CD14-positive monocyte (primary cell): ENCODE measurements at regions not wholly inside any gene's neighbourhood (a gene's known extent, or its start where the extent isn't known, plus 50 kb on each side); places are given as distances from the start of the nearest gene placed in this dataset.

Experiments
- DNase-seq, 3 donors: peaks; one replicate each; pipeline ENCODE4 v3.0.0-alpha.2; 2011 to 2022
- H2AFZ ChIP-seq: 2 replicates; pipeline ENCODE4 v1.6.0; 2012; ENCODE audit warnings: mild to moderate bottlenecking, low read depth, low read length, inconsistent platforms; ENCODE audit not compliant: insufficient read depth, poor library complexity, severe bottlenecking
- H3K27ac ChIP-seq, 2 donors: 1 replicate in 1 of 2; 2 replicates in 1 of 2; pipeline ENCODE4 v1.5.1; 2012 to 2013; ENCODE audit warnings: low read length in 2 of 2, control low read depth in 1 of 2, inconsistent platforms in 1 of 2, low read depth in 1 of 2, mild to moderate bottlenecking in 1 of 2
- H3K27me3 ChIP-seq, 2 donors: one replicate each; pipeline versions ENCODE4 v1.6.0 to v1.6.1; 2011 to 2013; ENCODE audit warnings: low read length in 2 of 2; ENCODE audit not compliant: control insufficient read depth in 2 of 2, insufficient read depth in 2 of 2
- H3K36me3 ChIP-seq, 2 donors: replicated peaks in 1 of 2; 1 replicate in 1 of 2; 2 replicates in 1 of 2; pipeline versions ENCODE4 v1.5.1 to v1.6.1; 2012 to 2013; ENCODE audit warnings: low read length in 2 of 2, control low read depth in 1 of 2, inconsistent platforms in 1 of 2, mild to moderate bottlenecking in 1 of 2; ENCODE audit not compliant: insufficient read depth in 2 of 2, control insufficient read depth in 1 of 2
- H3K4me1 ChIP-seq, 2 donors: 1 replicate in 1 of 2; 2 replicates in 1 of 2; pipeline versions ENCODE4 v1.5.1 to v1.6.1; 2012 to 2013; ENCODE audit warnings: low read length in 2 of 2, control low read depth in 1 of 2, inconsistent platforms in 1 of 2, mild to moderate bottlenecking in 1 of 2, moderate library complexity in 1 of 2; ENCODE audit not compliant: insufficient read depth in 2 of 2, control insufficient read depth in 1 of 2
- H3K4me2 ChIP-seq: replicated peaks from 2 replicates; pipeline ENCODE3; 2012; ENCODE audit warnings: low read length, moderate library complexity, mild to moderate bottlenecking; ENCODE audit not compliant: poor library complexity, severe bottlenecking; ENCODE audit errors: extremely low read depth
- H3K4me3 ChIP-seq, 3 experiments: fragments of 200-600 bp in 1 of 3; sonication (generic) in 1 of 3; replicated peaks in 1 of 3; 1 replicate in 2 of 3; 2 replicates in 1 of 3; pipeline ENCODE4 v1.5.1; 2011 to 2013; ENCODE audit warnings: low read length in 3 of 3, mild to moderate bottlenecking in 3 of 3, control low read depth in 2 of 3, low read depth in 2 of 3, inconsistent platforms in 1 of 3, moderate library complexity in 1 of 3
- H3K79me2 ChIP-seq: 2 replicates; pipeline ENCODE4 v1.6.0; 2012; ENCODE audit warnings: mild to moderate bottlenecking, control low read depth, inconsistent platforms, low read length, moderate library complexity; ENCODE audit not compliant: insufficient read depth
- H3K9ac ChIP-seq: 2 replicates; pipeline ENCODE4 v1.6.0; 2017; ENCODE audit warnings: low read length, mild to moderate bottlenecking; ENCODE audit not compliant: insufficient read depth, poor library complexity, severe bottlenecking
- H3K9me3 ChIP-seq, 2 donors: replicated peaks in 1 of 2; 1 replicate in 1 of 2; 2 replicates in 1 of 2; pipeline versions ENCODE4 v1.5.1 to v1.6.1; 2012 to 2013; ENCODE audit warnings: low read length in 2 of 2, control low read depth in 1 of 2; ENCODE audit not compliant: control insufficient read depth in 1 of 2, insufficient read depth in 1 of 2
- H4K20me1 ChIP-seq: 2 replicates; pipeline ENCODE4 v1.6.0; 2012; ENCODE audit warnings: mild to moderate bottlenecking, low read length, control low read depth, moderate library complexity; ENCODE audit not compliant: insufficient read depth
- H3K27ac Mint-ChIP-seq, 7 donors: one replicate each; pipeline ENCODE4 v1.8.0; 2020; ENCODE audit warnings: mild to moderate bottlenecking in 7 of 7, mixed read lengths in 7 of 7, moderate library complexity in 6 of 7, inconsistent platforms in 2 of 7
- H3K27me3 Mint-ChIP-seq, 3 donors: one replicate each; pipeline ENCODE4 v1.8.0; 2021 to 2022; ENCODE audit warnings: low read depth in 3 of 3, mild to moderate bottlenecking in 3 of 3, mixed read lengths in 3 of 3, moderate library complexity in 3 of 3, inconsistent platforms in 1 of 3
- H3K36me3 Mint-ChIP-seq, 2 donors: one replicate each; pipeline ENCODE4 v1.8.0; 2020; ENCODE audit warnings: mixed read lengths in 2 of 2, inconsistent platforms in 1 of 2, mild to moderate bottlenecking in 1 of 2
- H3K4me1 Mint-ChIP-seq: one replicate; pipeline ENCODE4 v1.8.0; 2020; ENCODE audit warnings: mild to moderate bottlenecking, mixed read lengths
- H3K4me3 Mint-ChIP-seq, 2 donors: one replicate each; pipeline ENCODE4 v1.8.0; 2020; ENCODE audit warnings: mild to moderate bottlenecking in 2 of 2, mixed read lengths in 2 of 2, moderate library complexity in 1 of 2
- H3K9me3 Mint-ChIP-seq, 7 donors: one replicate each; pipeline ENCODE4 v1.8.0; 2020 to 2022; ENCODE audit warnings: mixed read lengths in 7 of 7, mild to moderate bottlenecking in 6 of 7, moderate library complexity in 6 of 7, inconsistent platforms in 2 of 7
- CTCF ChIP-seq: fragments of 200-600 bp; IDR thresholded peaks from one replicate; pipeline ENCODE4 v1.8.0; 2022; ENCODE audit warnings: antibody characterized with exemption, mild to moderate bottlenecking
- WGBS: methylation state at CpG from one replicate; pipeline ENCODE4 v1.1.5; 2013; ENCODE audit warnings: missing lambda C conversion rate; ENCODE audit not compliant: insufficient coverage; 5-methylcytosine and 5-hydroxymethylcytosine counted together
- intact Hi-C, 2 donors: fragments of 100-400 bp; cut with micrococcal nuclease; formaldehyde crosslinking; loops; one replicate each; pipeline versions ENCODE4 v1.15.0 to v1.15.1; 2023

GRCh38 chr17:31663576-31663975, 195.5 kb downstream of the COPRS start:
- 100% methylated on average over 2 of the region's 2 CpGs for WGBS
- DNase-seq, result no peak
- intact Hi-C loops, result no loop called here
- Histone ChIP-seq H3K9me3 (peaks cover 24 to 30% of the 10 kb centered on the region in 2 donors), H3K9ac (no peak overlapping the region), H2AFZ (no peak overlapping the region), H3K79me2 (no peaks in the 10 kb centered on the region), H3K27me3 (no peaks in the 10 kb centered on the region), H3K27ac (no peak overlapping the region), H4K20me1 (no peaks in the 10 kb centered on the region), H3K4me3 (no peak overlapping the region), H3K4me1 (peaks cover 10 to 13% of the 10 kb centered on the region in 2 donors), H3K4me2 (no peak overlapping the region), H3K36me3 (no peaks in the 10 kb centered on the region)
- H3K27ac Mint-ChIP-seq, result no peak overlapping the region
- H3K4me3 Mint-ChIP-seq, result no peak overlapping the region
- H3K4me1 Mint-ChIP-seq, result peaks cover 8% of the 10 kb centered on the region
- TF ChIP-seq CTCF, result no peak
- H3K9me3 Mint-ChIP-seq, result peaks cover 30 to 47% (median 38%) of the 10 kb centered on the region in 7 donors
- H3K36me3 Mint-ChIP-seq, result no peaks in the 10 kb centered on the region
- peaks cover 2 to 7% (median 4%) of the 10 kb centered on the region in 3 donors for H3K27me3 Mint-ChIP-seq

GRCh38 chr17:31660684-31661083, 198.4 kb downstream of the COPRS start:
- no peak for DNase-seq

More at GRCh38 chr17:31660684-31661083, 198.4 kb downstream of the COPRS start:
- no peaks in the 10 kb centered on the region for H3K79me2 ChIP-seq
- H3K27me3 ChIP-seq, result no peaks in the 10 kb centered on the region
- no CpG with 5 or more reads among the region's 3 CpGs for WGBS
- no peaks in the 10 kb centered on the region for H3K36me3 ChIP-seq
- peaks cover 10 to 13% of the 10 kb centered on the region in 2 donors for H3K4me1 ChIP-seq
- no peaks in the 10 kb centered on the region for H3K36me3 Mint-ChIP-seq
- intact Hi-C loops, result no loop called here
- peaks cover 3 to 6% (median 4%) of the 10 kb centered on the region in 3 donors for H3K27me3 Mint-ChIP-seq
- no peak overlapping the region for H3K4me3 ChIP-seq
- H3K4me3 Mint-ChIP-seq, result no peak overlapping the region
- no peak overlapping the region for H3K9ac ChIP-seq
- TF ChIP-seq CTCF, result no peak
- peaks cover 8% of the 10 kb centered on the region for H3K4me1 Mint-ChIP-seq
- no peak overlapping the region for H3K27ac Mint-ChIP-seq
- no peak overlapping the region for H3K27ac ChIP-seq
- H4K20me1 ChIP-seq, result no peaks in the 10 kb centered on the region
- H3K9me3 Mint-ChIP-seq, result peaks cover 21 to 38% (median 31%) of the 10 kb centered on the region in 7 donors
- no peak overlapping the region for H2AFZ ChIP-seq
- H3K4me2 ChIP-seq, result no peak overlapping the region
- H3K9me3 ChIP-seq, result peaks cover 24 to 30% of the 10 kb centered on the region in 2 donors
